H1 (cell line): ENCODE measurements at regions not wholly inside any gene's neighbourhood (a gene's known extent, or its start where the extent isn't known, plus 50 kb on each side); places are given as distances from the start of the nearest gene placed in this dataset.

Experiments used
- MAFK ChIP-seq: IDR thresholded peaks from 2 replicates; pipeline ENCODE4 v1.6.1; 2012; ENCODE audit warnings: low read depth, mild to moderate bottlenecking, improper control_type of control experiment, low read length
- RXRA ChIP-seq: IDR thresholded peaks from 2 replicates; pipeline ENCODE4 v1.6.1; 2011; ENCODE audit warnings: low read depth, mild to moderate bottlenecking, low read length, moderate library complexity; ENCODE audit not compliant: insufficient read depth
- TCF12 ChIP-seq: IDR thresholded peaks from 2 replicates; pipeline ENCODE4 v1.6.1; 2011; ENCODE audit warnings: low read depth, mild to moderate bottlenecking, low read length
- TF ChIP-seq, protein P1 (sequence below): fragments of 300-600 bp; sonication (generic); IDR thresholded peaks from 2 replicates; pipeline ENCODE4 v1.7.1; 2012; ENCODE audit warnings: low read length, moderate library complexity, mild to moderate bottlenecking, inconsistent platforms; ENCODE audit not compliant: insufficient replicate concordance
- TF ChIP-seq, protein P2 (sequence below): IDR thresholded peaks from 2 replicates; pipeline ENCODE4 v1.6.1; 2012; ENCODE audit warnings: inconsistent platforms

DNA sequence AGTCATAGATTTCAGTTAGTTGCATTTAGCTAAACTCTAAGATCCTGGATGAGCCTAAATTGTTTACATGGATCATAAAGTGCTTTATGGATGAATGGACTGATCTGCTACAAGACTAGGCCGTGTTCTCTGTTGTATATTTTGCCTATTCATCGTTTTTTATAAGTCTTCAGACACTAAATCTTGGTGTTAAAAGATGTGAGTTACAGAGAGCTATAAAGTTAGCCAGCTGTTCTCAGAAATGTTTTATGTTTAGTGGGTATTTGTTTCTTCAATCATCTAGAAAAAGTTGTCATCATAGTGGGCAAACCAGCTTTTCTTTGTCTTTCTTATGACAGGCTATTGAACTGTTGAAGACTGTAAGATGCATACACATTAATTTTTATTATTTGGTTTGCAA, 585.8 kb upstream of the SEMA6A start (continued):
- TF ChIP-seq, protein P1, sequence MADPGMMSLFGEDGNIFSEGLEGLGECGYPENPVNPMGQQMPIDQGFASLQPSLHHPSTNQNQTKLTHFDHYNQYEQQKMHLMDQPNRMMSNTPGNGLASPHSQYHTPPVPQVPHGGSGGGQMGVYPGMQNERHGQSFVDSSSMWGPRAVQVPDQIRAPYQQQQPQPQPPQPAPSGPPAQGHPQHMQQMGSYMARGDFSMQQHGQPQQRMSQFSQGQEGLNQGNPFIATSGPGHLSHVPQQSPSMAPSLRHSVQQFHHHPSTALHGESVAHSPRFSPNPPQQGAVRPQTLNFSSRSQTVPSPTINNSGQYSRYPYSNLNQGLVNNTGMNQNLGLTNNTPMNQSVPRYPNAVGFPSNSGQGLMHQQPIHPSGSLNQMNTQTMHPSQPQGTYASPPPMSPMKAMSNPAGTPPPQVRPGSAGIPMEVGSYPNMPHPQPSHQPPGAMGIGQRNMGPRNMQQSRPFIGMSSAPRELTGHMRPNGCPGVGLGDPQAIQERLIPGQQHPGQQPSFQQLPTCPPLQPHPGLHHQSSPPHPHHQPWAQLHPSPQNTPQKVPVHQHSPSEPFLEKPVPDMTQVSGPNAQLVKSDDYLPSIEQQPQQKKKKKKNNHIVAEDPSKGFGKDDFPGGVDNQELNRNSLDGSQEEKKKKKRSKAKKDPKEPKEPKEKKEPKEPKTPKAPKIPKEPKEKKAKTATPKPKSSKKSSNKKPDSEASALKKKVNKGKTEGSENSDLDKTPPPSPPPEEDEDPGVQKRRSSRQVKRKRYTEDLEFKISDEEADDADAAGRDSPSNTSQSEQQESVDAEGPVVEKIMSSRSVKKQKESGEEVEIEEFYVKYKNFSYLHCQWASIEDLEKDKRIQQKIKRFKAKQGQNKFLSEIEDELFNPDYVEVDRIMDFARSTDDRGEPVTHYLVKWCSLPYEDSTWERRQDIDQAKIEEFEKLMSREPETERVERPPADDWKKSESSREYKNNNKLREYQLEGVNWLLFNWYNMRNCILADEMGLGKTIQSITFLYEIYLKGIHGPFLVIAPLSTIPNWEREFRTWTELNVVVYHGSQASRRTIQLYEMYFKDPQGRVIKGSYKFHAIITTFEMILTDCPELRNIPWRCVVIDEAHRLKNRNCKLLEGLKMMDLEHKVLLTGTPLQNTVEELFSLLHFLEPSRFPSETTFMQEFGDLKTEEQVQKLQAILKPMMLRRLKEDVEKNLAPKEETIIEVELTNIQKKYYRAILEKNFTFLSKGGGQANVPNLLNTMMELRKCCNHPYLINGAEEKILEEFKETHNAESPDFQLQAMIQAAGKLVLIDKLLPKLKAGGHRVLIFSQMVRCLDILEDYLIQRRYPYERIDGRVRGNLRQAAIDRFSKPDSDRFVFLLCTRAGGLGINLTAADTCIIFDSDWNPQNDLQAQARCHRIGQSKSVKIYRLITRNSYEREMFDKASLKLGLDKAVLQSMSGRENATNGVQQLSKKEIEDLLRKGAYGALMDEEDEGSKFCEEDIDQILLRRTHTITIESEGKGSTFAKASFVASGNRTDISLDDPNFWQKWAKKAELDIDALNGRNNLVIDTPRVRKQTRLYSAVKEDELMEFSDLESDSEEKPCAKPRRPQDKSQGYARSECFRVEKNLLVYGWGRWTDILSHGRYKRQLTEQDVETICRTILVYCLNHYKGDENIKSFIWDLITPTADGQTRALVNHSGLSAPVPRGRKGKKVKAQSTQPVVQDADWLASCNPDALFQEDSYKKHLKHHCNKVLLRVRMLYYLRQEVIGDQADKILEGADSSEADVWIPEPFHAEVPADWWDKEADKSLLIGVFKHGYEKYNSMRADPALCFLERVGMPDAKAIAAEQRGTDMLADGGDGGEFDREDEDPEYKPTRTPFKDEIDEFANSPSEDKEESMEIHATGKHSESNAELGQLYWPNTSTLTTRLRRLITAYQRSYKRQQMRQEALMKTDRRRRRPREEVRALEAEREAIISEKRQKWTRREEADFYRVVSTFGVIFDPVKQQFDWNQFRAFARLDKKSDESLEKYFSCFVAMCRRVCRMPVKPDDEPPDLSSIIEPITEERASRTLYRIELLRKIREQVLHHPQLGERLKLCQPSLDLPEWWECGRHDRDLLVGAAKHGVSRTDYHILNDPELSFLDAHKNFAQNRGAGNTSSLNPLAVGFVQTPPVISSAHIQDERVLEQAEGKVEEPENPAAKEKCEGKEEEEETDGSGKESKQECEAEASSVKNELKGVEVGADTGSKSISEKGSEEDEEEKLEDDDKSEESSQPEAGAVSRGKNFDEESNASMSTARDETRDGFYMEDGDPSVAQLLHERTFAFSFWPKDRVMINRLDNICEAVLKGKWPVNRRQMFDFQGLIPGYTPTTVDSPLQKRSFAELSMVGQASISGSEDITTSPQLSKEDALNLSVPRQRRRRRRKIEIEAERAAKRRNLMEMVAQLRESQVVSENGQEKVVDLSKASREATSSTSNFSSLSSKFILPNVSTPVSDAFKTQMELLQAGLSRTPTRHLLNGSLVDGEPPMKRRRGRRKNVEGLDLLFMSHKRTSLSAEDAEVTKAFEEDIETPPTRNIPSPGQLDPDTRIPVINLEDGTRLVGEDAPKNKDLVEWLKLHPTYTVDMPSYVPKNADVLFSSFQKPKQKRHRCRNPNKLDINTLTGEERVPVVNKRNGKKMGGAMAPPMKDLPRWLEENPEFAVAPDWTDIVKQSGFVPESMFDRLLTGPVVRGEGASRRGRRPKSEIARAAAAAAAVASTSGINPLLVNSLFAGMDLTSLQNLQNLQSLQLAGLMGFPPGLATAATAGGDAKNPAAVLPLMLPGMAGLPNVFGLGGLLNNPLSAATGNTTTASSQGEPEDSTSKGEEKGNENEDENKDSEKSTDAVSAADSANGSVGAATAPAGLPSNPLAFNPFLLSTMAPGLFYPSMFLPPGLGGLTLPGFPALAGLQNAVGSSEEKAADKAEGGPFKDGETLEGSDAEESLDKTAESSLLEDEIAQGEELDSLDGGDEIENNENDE = no peak
- TF ChIP-seq RXRA (no peak), TCF12 (no peak), MAFK (peak; percentile 20; the same call in 1 of the 2 replicates)
- TF ChIP-seq, protein P2, sequence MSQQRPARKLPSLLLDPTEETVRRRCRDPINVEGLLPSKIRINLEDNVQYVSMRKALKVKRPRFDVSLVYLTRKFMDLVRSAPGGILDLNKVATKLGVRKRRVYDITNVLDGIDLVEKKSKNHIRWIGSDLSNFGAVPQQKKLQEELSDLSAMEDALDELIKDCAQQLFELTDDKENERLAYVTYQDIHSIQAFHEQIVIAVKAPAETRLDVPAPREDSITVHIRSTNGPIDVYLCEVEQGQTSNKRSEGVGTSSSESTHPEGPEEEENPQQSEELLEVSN = no peak
